Keratinocyte (primary cell): ENCODE measurements at regions not wholly inside any gene's neighbourhood (a gene's known extent, or its start where the extent isn't known, plus 50 kb on each side); places are given as distances from the start of the nearest gene placed in this dataset.

Experiments
- DNase-seq: peaks from one replicate; pipeline ENCODE4 v3.0.0-alpha.2; 2011; ENCODE audit warnings: low read depth, missing footprints, low spot score
- FAIRE-seq: peaks from 2 replicates; lab custom pipeline; 2011; peaks lifted over from hg19 to GRCh38; lab: Jason Lieb, UNC
- H2AFZ ChIP-seq: 2 replicates; pipeline ENCODE4 v1.6.0; 2012; ENCODE audit warnings: low read length, control low read depth, inconsistent platforms; ENCODE audit not compliant: control insufficient read depth
- H3K27ac ChIP-seq: 2 replicates; pipeline ENCODE4 v1.5.1; 2011; ENCODE audit warnings: low read length; ENCODE audit not compliant: control insufficient read depth, insufficient read depth
- H3K27me3 ChIP-seq: 3 replicates; pipeline ENCODE4 v1.6.0; 2011; ENCODE audit warnings: low read length; ENCODE audit not compliant: control insufficient read depth, insufficient read depth; ENCODE audit errors: extremely low read depth
- H3K36me3 ChIP-seq, 2 experiments: 2 replicates in 1 of 2; 3 replicates in 1 of 2; pipeline ENCODE4 v1.5.1; 2011; ENCODE audit warnings: low read length in 2 of 2, mild to moderate bottlenecking in 1 of 2; ENCODE audit not compliant: control insufficient read depth in 2 of 2, insufficient read depth in 2 of 2; ENCODE audit errors: extremely low read depth in 1 of 2
- H3K4me1 ChIP-seq: 3 replicates; pipeline ENCODE4 v1.5.1; 2011; ENCODE audit warnings: low read length; ENCODE audit not compliant: control insufficient read depth, insufficient read depth; ENCODE audit errors: extremely low read depth
- H3K4me2 ChIP-seq: 3 replicates; pipeline ENCODE4 v1.6.0; 2011; ENCODE audit warnings: low read depth, low read length; ENCODE audit not compliant: control insufficient read depth, insufficient read depth; ENCODE audit errors: extremely low read depth
- H3K4me3 ChIP-seq, 3 experiments: fragments of 200-600 bp in 1 of 3; sonication (generic) in 1 of 3; 2 replicates in 2 of 3; 3 replicates in 1 of 3; pipeline ENCODE4 v1.5.1; 2011 to 2016; ENCODE audit warnings: low read length in 3 of 3, mild to moderate bottlenecking in 3 of 3, control low read depth in 2 of 3, inconsistent platforms in 1 of 3, low read depth in 1 of 3, mixed read lengths in 1 of 3, mixed run types in 1 of 3, moderate library complexity in 1 of 3; ENCODE audit not compliant: control insufficient read depth in 2 of 3, insufficient read depth in 2 of 3; ENCODE audit errors: extremely low read depth in 1 of 3
- H3K79me2 ChIP-seq: 2 replicates; pipeline ENCODE4 v1.6.0; 2012; ENCODE audit warnings: low read length; ENCODE audit not compliant: control insufficient read depth, insufficient read depth
- H3K9ac ChIP-seq: 3 replicates; pipeline ENCODE4 v1.6.0; 2011; ENCODE audit warnings: low read length; ENCODE audit not compliant: control insufficient read depth, insufficient read depth; ENCODE audit errors: extremely low read depth
- H3K9me1 ChIP-seq: 3 replicates; pipeline ENCODE4 v1.6.0; 2011; ENCODE audit warnings: low read length; ENCODE audit not compliant: control insufficient read depth, insufficient read depth; ENCODE audit errors: extremely low read depth
- H3K9me3 ChIP-seq: 2 replicates; pipeline ENCODE4 v1.5.1; 2012; ENCODE audit warnings: low read depth, low read length; ENCODE audit not compliant: control insufficient read depth
- H4K20me1 ChIP-seq: 3 replicates; pipeline ENCODE4 v1.6.0; 2011; ENCODE audit warnings: low read length; ENCODE audit not compliant: control insufficient read depth, insufficient read depth; ENCODE audit errors: extremely low read depth
- CTCF ChIP-seq, 3 experiments: IDR thresholded peaks in 1 of 3; conservative IDR thresholded peaks in 1 of 3; optimal IDR thresholded peaks in 1 of 3; 2 replicates in 2 of 3; 3 replicates in 1 of 3; pipeline versions ENCODE3 to v1.5.1; 2011; ENCODE audit warnings: low read length in 3 of 3, mild to moderate bottlenecking in 3 of 3, moderate library complexity in 2 of 3, control low read depth in 1 of 3, inconsistent platforms in 1 of 3; ENCODE audit not compliant: insufficient read depth in 2 of 3; ENCODE audit errors: extremely low read depth in 1 of 3
- EZH2 ChIP-seq: IDR thresholded peaks from one replicate; pipeline ENCODE4 v1.6.1; 2012; ENCODE audit warnings: inconsistent platforms, mild to moderate bottlenecking, low read length, moderate library complexity
- dilution Hi-C: fragments of 300-500 bp; cut with MboI; formaldehyde crosslinking; loops from one replicate; pipeline ENCODE4 v1.7.0; 2020; ENCODE audit warnings: low sequenced_read_pairs; ENCODE audit not compliant: extremely low pct_ligation_motif_present

GRCh38 chr2:238652771-238653157 is 195.1 kb upstream of the TWIST2 start:
- Histone ChIP-seq H3K36me3 (no peaks in the 10 kb centered on the region), H3K79me2 (no peaks in the 10 kb centered on the region), H3K9me1 (no peaks in the 10 kb centered on the region), H3K9ac (no peak overlapping the region), H2AFZ (no peak overlapping the region), H3K4me1 (no peaks in the 10 kb centered on the region), H3K27ac (no peak overlapping the region), H4K20me1 (no peaks in the 10 kb centered on the region), H3K9me3 (no peaks in the 10 kb centered on the region), H3K27me3 (peaks cover 3% of the 10 kb centered on the region), H3K4me3 (no peak overlapping the region), H3K4me2 (no peak overlapping the region)
- DNase-seq (no peak), FAIRE-seq (no peak)
- dilution Hi-C loops = no loop called here
- no peak for TF ChIP-seq CTCF (optimal IDR thresholded peaks at IDR 0.05 in 1 of 3, IDR thresholded peaks at IDR 0.05 in 1 of 3, conservative IDR thresholded peaks at IDR 0.05 in 1 of 3; ENCODE audit: extremely low read depth in 1 of 3, insufficient read depth in 2 of 3, low read length in 3 of 3)
- no peak for TF ChIP-seq EZH2

- no peaks in the 10 kb centered on the region for H3K79me2 ChIP-seq
- peaks cover 3% of the 10 kb centered on the region for H3K27me3 ChIP-seq
- no peaks in the 10 kb centered on the region for H4K20me1 ChIP-seq
- no peaks in the 10 kb centered on the region for H3K36me3 ChIP-seq
- no peak for TF ChIP-seq EZH2
- no peak for TF ChIP-seq CTCF (optimal IDR thresholded peaks at IDR 0.05 in 1 of 3, IDR thresholded peaks at IDR 0.05 in 1 of 3, conservative IDR thresholded peaks at IDR 0.05 in 1 of 3; ENCODE audit: extremely low read depth in 1 of 3, insufficient read depth in 2 of 3, low read length in 3 of 3)
- H3K27ac ChIP-seq = no peak overlapping the region
- H3K4me2 ChIP-seq = no peak overlapping the region
- no peak overlapping the region for H3K9ac ChIP-seq
- no peaks in the 10 kb centered on the region for H3K9me1 ChIP-seq
- no peaks in the 10 kb centered on the region for H3K9me3 ChIP-seq
- dilution Hi-C loops = no loop called here
- H2AFZ ChIP-seq = no peak overlapping the region
- no peak for DNase-seq
- H3K4me3 ChIP-seq = no peak overlapping the region
- FAIRE-seq = no peak
- no peaks in the 10 kb centered on the region for H3K4me1 ChIP-seq
Measured at GRCh38 chr2:238653431-238654109, 194.3 kb upstream of the TWIST2 start.
